ENCODE measurements at regions not wholly inside any gene's neighbourhood (a gene's known extent, or its start where the extent isn't known, plus 50 kb on each side); places are given as distances from the start of the nearest gene placed in this dataset.

- TF ChIP-seq POLR2A (IDR thresholded peaks at IDR 0.05): no peak
- no peak for TF ChIP-seq CTCF (IDR thresholded peaks at IDR 0.05)
These were observed 82.3 kb upstream of the ZNF469 start for GRCh38 chr16:88300463-88300835.

Data from adrenal gland (tissue), 5 donors.